SK-N-SH (cell line): ENCODE measurements at regions not wholly inside any gene's neighbourhood (a gene's known extent, or its start where the extent isn't known, plus 50 kb on each side); places are given as distances from the start of the nearest gene placed in this dataset.

Source experiments
- CHD2 ChIP-seq: fragments of 150-350 bp; IDR thresholded peaks from 2 replicates; pipeline ENCODE4 v1.6.1; 2018; ENCODE audit warnings: low read length; ENCODE audit not compliant: partially characterized antibody
- CTCF ChIP-seq: fragments of 200-600 bp; sonication (generic); IDR thresholded peaks from 2 replicates; pipeline ENCODE4 v1.6.1; 2017; ENCODE audit warnings: antibody characterized with exemption, mild to moderate bottlenecking, moderate library complexity
- EP300 ChIP-seq, 2 experiments: IDR thresholded peaks; 2 replicates each; pipeline versions ENCODE4 v1.4.0 to v1.6.1; 2012; ENCODE audit warnings: borderline replicate concordance in 1 of 2, low read depth in 1 of 2, low read length in 1 of 2
- GABPA ChIP-seq: IDR thresholded peaks from 2 replicates; pipeline ENCODE4 v1.4.0; 2012; ENCODE audit warnings: low read depth, mild to moderate bottlenecking
- IRF3 ChIP-seq: fragments of 150-350 bp; IDR thresholded peaks from 2 replicates; pipeline ENCODE4 v1.6.1; 2016; ENCODE audit warnings: mild to moderate bottlenecking, low read depth, low read length
- MAX ChIP-seq: IDR thresholded peaks from 2 replicates; pipeline ENCODE4 v1.4.0; 2012; ENCODE audit warnings: low read depth
- PBX3 ChIP-seq: IDR thresholded peaks from 2 replicates; pipeline ENCODE4; 2012
- POLR2AphosphoS5 ChIP-seq: IDR thresholded peaks from 2 replicates; pipeline ENCODE4 v1.6.1; 2012; ENCODE audit warnings: low read depth, low read length
- RAD21 ChIP-seq: IDR thresholded peaks from 2 replicates; pipeline ENCODE4 v1.6.1; 2012; ENCODE audit warnings: mild to moderate bottlenecking, low read length
- REST ChIP-seq: IDR thresholded peaks from 2 replicates; pipeline ENCODE4 v1.6.1; 2012; ENCODE audit warnings: mild to moderate bottlenecking, low read depth, low read length, moderate library complexity
- RFX5 ChIP-seq: IDR thresholded peaks from 2 replicates; pipeline ENCODE4 v1.6.1; 2012; ENCODE audit warnings: mild to moderate bottlenecking, improper control_type of control experiment, low read length
- SMC3 ChIP-seq: IDR thresholded peaks from 2 replicates; pipeline ENCODE4 v1.6.1; 2012; ENCODE audit warnings: low read depth, low read length, improper control_type of control experiment
- USF2 ChIP-seq: fragments of 150-350 bp; IDR thresholded peaks from 2 replicates; pipeline ENCODE4 v1.6.1; 2017; ENCODE audit warnings: antibody characterized with exemption, low read length, low read depth, borderline replicate concordance
- YY1 ChIP-seq: IDR thresholded peaks from 2 replicates; pipeline ENCODE4 v1.4.0; 2012; ENCODE audit warnings: low read depth, mild to moderate bottlenecking

GRCh38 chr12:127571578-127571977 is 695.4 kb upstream of the TMEM132C start:
- no peak for TF ChIP-seq GABPA
- TF ChIP-seq CTCF = no peak
- no peak for TF ChIP-seq RFX5
- no peak for TF ChIP-seq YY1
- no peak for TF ChIP-seq CHD2
- TF ChIP-seq EP300 (IDR thresholded peaks at IDR 0.05; ENCODE audit: borderline replicate concordance in 1 of 2, low read depth in 1 of 2, low read length in 1 of 2) = no peak
- no peak for TF ChIP-seq POLR2AphosphoS5
- no peak for TF ChIP-seq IRF3
- TF ChIP-seq RAD21 = no peak
- TF ChIP-seq PBX3 = no peak
- no peak for TF ChIP-seq MAX
- TF ChIP-seq USF2 = no peak
- TF ChIP-seq SMC3 = no peak
- TF ChIP-seq REST = no peak
